ENCODE measurements at regions not wholly inside any gene's neighbourhood (a gene's known extent, or its start where the extent isn't known, plus 50 kb on each side); places are given as distances from the start of the nearest gene placed in this dataset.

DNA sequence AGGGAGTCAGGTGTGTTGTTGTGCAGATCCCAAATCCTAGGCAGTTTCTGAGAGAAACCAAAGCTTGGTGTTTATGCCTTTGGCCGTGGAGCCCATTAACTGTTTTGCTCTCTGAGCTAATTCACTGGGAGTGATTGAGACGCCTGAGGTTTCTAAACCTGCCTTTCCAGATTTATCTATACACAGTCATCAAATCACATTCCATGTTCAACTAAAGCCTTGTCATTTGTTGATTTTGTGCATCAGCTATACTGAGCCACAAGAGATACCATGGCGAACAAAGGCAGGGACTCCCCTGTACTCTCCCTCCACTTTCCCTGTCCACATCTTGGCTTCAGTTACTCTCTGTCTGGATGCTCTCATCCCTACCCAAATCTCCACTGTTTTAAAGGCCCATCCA lies 229.7 kb upstream of the PMEPA1 start:
- DNase-seq (no peak), ATAC-seq (ENCODE audit: low read depth) (no peak)
- no peak overlapping the region for H4K5ac ChIP-seq (ENCODE audit: low read depth, low read length)
- ChIA-PET CTCF (no interaction called here), POLR2A (ENCODE audit: unreplicated experiment) (no interaction called here)
- no peak overlapping the region for H3K23ac ChIP-seq (ENCODE audit: low read depth, low read length)
- dilution Hi-C loops (cut with HindIII; ENCODE audit: low sequenced_read_pairs, unreplicated experiment), result no loop called here
- no peaks in the 10 kb centered on the region for H3K79me1 ChIP-seq (ENCODE audit: low read depth in 1 of 2, low read length in 2 of 2)
- no peaks in the 10 kb centered on the region for H4K20me1 ChIP-seq (ENCODE audit: insufficient read depth, low read length)
- no peak overlapping the region for H4K8ac ChIP-seq (ENCODE audit: low read depth in 2 of 2, low read length in 2 of 2)
- H3K27ac ChIP-seq (ENCODE audit: insufficient read depth, low read length), result no peak overlapping the region
- no peaks in the 10 kb centered on the region for H3K4me1 ChIP-seq (ENCODE audit: control insufficient read depth, insufficient read depth, low read length)
- no peak overlapping the region for H3K4me2 ChIP-seq (ENCODE audit: low read depth, low read length)
- no peak overlapping the region for H2AK9ac ChIP-seq (replicated peaks; ENCODE audit: low read depth, low read length, poor library complexity)
- no peak overlapping the region for H2BK5ac ChIP-seq (ENCODE audit: low read depth, low read length, poor library complexity, severe bottlenecking)
- in situ Hi-C loops (cut with MboI; ENCODE audit: low sequenced_read_pairs), result no loop called here
- H3K36me3 ChIP-seq (ENCODE audit: control insufficient read depth, insufficient read depth, low read length), result no peaks in the 10 kb centered on the region
- H3K4me3 ChIP-seq (ENCODE audit: insufficient read depth, low read depth, low read length), result no peak overlapping the region
- H2BK20ac ChIP-seq (ENCODE audit: low read depth, low read length), result no peak overlapping the region
- H2AFZ ChIP-seq (replicated peaks; ENCODE audit: low read length, poor library complexity), result no peak overlapping the region
- intact Hi-C loops (cut with micrococcal nuclease), result no loop called here
- H2AK5ac ChIP-seq (ENCODE audit: low read depth, low read length), result no peak overlapping the region
- H3K9ac ChIP-seq (ENCODE audit: low read depth, low read length), result no peak overlapping the region
- peaks cover 2% of the 10 kb centered on the region for H3K27me3 ChIP-seq (ENCODE audit: control insufficient read depth, insufficient read depth, low read length)
- H3K9me1 ChIP-seq (ENCODE audit: insufficient read depth, low read length), result no peaks in the 10 kb centered on the region
- no peak overlapping the region for H3K14ac ChIP-seq (replicated peaks; ENCODE audit: low read depth, low read length)
- H3K4ac ChIP-seq (ENCODE audit: low read depth, low read length), result no peak overlapping the region
- H2BK120ac ChIP-seq (ENCODE audit: low read depth, low read length), result no peak overlapping the region
- 83% methylated on average over 1 of the region's 3 CpGs; no CpG with 5 or more reads in 1 of the 2 experiments for WGBS, 2 experiments (ENCODE audit: extremely low coverage in 2 of 2, insufficient read length in 1 of 2)
- H3K18ac ChIP-seq (ENCODE audit: low read depth, low read length), result no peak overlapping the region
- H4K91ac ChIP-seq (ENCODE audit: insufficient read depth, low read depth, low read length), result no peak overlapping the region
- no TSS peak for BruUV-seq (replicated peaks)
- H2BK15ac ChIP-seq (ENCODE audit: low read depth, low read length), result no peak overlapping the region
- TF ChIP-seq, protein P1, sequence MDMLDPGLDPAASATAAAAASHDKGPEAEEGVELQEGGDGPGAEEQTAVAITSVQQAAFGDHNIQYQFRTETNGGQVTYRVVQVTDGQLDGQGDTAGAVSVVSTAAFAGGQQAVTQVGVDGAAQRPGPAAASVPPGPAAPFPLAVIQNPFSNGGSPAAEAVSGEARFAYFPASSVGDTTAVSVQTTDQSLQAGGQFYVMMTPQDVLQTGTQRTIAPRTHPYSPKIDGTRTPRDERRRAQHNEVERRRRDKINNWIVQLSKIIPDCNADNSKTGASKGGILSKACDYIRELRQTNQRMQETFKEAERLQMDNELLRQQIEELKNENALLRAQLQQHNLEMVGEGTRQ (IDR thresholded peaks at IDR 0.05; ENCODE audit: low read depth, low read length), result no peak
- TF ChIP-seq MXI1 (IDR thresholded peaks at IDR 0.05; ENCODE audit: borderline replicate concordance, low read depth, low read length), result no peak
- TF ChIP-seq, protein P2, sequence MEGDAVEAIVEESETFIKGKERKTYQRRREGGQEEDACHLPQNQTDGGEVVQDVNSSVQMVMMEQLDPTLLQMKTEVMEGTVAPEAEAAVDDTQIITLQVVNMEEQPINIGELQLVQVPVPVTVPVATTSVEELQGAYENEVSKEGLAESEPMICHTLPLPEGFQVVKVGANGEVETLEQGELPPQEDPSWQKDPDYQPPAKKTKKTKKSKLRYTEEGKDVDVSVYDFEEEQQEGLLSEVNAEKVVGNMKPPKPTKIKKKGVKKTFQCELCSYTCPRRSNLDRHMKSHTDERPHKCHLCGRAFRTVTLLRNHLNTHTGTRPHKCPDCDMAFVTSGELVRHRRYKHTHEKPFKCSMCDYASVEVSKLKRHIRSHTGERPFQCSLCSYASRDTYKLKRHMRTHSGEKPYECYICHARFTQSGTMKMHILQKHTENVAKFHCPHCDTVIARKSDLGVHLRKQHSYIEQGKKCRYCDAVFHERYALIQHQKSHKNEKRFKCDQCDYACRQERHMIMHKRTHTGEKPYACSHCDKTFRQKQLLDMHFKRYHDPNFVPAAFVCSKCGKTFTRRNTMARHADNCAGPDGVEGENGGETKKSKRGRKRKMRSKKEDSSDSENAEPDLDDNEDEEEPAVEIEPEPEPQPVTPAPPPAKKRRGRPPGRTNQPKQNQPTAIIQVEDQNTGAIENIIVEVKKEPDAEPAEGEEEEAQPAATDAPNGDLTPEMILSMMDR (conservative IDR thresholded peaks at IDR 0.05; ENCODE audit: low read depth, low read length), result no peak
- no peak for TF ChIP-seq RFX5 (IDR thresholded peaks at IDR 0.05; ENCODE audit: low read depth, low read length)
- no peak for TF ChIP-seq MAFK (IDR thresholded peaks at IDR 0.05; ENCODE audit: low read depth, low read length)
- no peak for TF ChIP-seq MAZ (IDR thresholded peaks at IDR 0.05; ENCODE audit: borderline replicate concordance, low read depth, low read length)
- TF ChIP-seq NFE2L2 (IDR thresholded peaks at IDR 0.05; ENCODE audit: low read depth, low read length), result no peak
- TF ChIP-seq FOS (IDR thresholded peaks at IDR 0.05; ENCODE audit: low read depth, low read length), result no peak
- TF ChIP-seq CEBPB (IDR thresholded peaks at IDR 0.05; ENCODE audit: low read depth, low read length), result no peak
- TF ChIP-seq, protein P3, sequence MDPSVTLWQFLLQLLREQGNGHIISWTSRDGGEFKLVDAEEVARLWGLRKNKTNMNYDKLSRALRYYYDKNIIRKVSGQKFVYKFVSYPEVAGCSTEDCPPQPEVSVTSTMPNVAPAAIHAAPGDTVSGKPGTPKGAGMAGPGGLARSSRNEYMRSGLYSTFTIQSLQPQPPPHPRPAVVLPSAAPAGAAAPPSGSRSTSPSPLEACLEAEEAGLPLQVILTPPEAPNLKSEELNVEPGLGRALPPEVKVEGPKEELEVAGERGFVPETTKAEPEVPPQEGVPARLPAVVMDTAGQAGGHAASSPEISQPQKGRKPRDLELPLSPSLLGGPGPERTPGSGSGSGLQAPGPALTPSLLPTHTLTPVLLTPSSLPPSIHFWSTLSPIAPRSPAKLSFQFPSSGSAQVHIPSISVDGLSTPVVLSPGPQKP (IDR thresholded peaks at IDR 0.05; ENCODE audit: borderline replicate concordance, low read depth, low read length), result no peak
- TF ChIP-seq BHLHE40 (IDR thresholded peaks at IDR 0.05; ENCODE audit: low read depth, low read length), result no peak
- no peak for TF ChIP-seq RAD21 (IDR thresholded peaks at IDR 0.05; ENCODE audit: low read length)
- H3K9me3 ChIP-seq (ENCODE audit: control insufficient read depth, insufficient read depth, low read length), result no peaks in the 10 kb centered on the region
- H3K56ac ChIP-seq (ENCODE audit: extremely low read depth, insufficient read depth, low read length), result no peak overlapping the region

All from IMR-90 (cell line).